SH-SY5Y (cell line): ENCODE measurements at regions not wholly inside any gene's neighbourhood (a gene's known extent, or its start where the extent isn't known, plus 50 kb on each side); places are given as distances from the start of the nearest gene placed in this dataset.

Source experiments
- GATA2 ChIP-seq: IDR thresholded peaks from 2 replicates; pipeline ENCODE4 v1.6.1; 2011; ENCODE audit warnings: mild to moderate bottlenecking, low read depth, low read length
- GATA3 ChIP-seq: IDR thresholded peaks from 2 replicates; pipeline ENCODE4 v1.6.1; 2011; ENCODE audit warnings: low read depth, mild to moderate bottlenecking, low read length, moderate library complexity

- TF ChIP-seq GATA2: no peak
- TF ChIP-seq GATA3: no peak
Measured at GRCh38 chr1:48051466-48052126, 54.4 kb upstream of the TRABD2B start.
